ENCODE measurements at regions not wholly inside any gene's neighbourhood (a gene's known extent, or its start where the extent isn't known, plus 50 kb on each side); places are given as distances from the start of the nearest gene placed in this dataset.

DNA sequence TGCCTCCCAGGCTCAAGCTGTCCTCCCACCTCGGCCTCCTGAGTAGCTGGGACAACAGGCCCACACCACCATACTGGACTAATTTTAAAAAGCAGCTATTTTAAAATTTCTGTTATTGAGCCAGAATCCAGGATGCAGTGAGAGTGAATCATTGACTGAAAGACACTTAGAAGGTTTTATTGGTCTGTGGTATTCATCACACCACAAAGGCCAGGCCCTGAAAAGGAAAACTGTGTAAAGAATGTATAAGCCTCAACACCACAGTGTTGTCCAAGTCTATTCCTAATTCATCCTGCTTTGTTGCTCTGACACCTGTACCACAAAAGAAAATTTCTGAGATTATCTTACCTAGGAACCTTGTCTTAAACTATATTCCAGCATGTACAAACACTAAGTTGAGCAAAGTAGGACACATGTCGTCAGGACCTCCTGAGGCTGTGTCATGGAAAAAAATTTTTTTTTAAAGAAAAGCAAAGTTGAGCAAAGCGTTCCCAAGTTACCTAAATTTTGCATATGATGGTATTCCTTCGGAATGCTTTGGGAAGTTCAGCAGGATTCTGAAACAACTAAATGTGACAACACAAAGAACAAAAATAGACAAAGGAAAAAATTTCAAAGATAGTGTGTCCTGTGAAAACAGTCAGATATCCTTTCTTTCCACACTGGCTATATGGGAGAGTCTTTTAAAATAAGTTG, 129.6 kb upstream of the MKLN1 start:
- no peak for DNase-seq

DNA sequence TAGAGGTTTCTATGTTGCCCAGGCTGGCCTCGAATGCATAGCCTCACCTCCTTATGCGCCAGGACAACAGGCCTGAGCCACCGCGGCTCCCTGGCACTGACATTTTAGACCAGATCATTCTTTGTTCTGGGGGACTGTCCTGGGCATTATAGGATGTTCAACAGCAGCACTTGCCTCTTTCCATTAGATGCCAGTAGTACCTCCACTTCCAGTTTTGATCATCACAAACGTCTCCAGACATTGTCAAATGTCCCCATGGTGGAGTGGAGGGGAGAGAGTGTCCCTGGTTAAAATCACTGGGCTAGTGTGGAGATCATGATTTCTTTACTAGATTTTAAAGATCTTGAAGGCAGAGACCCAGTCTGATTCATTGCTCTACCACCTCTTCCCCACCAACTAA, 125.2 kb upstream of the MKLN1 start:
- DNase-seq: no peak

DNA sequence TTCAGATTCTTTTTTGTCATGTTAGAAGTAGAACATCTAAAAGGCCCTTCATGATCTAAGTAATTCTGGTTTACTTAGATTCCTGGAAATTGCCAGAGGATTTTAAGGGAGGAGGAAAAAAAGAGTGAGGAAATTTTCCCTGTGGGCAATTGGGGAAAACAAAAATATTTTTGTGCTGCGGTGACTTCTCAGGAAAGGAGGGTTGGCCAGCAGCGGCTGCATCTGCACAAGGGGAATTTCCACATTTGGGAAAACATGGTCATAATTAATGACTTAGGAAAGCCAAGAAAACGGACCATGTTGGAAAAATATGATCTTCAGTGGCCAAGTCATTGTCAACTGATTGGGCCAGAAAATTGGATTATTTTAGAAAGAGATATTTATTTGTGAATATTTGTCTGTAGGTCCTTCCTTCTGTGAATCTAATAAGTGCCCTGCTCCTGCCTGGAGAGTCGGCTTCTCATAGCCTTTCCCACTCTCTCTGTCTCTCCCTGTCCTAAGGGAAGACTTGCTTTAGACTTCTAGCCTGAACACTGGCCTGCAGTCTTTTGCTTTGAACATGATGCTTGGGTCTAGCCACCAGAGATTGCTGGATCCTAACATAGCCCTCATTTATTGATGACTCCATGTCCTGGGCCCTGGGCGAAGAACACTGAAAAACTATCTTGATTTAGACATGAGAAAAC, 124.2 kb upstream of the MKLN1 start:
- DNase-seq: no peak

DNA sequence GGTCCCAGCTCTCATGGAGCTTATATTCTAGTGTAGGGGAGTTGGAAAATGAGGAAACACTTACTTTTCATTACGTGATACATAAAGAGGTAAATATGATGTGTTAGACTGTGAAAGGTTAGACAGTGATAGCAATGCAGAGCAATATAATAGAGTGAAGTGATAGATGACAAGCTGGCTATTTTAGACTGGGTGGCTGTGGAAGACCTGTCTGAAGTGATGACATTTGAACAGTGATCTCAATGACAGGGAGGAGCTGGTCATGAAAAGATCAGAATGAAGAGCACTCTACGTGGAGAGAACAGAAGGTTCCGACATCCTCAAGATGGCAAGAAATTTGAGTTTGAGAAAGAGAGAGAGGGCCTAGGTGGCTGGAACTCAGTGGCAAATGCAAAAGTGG, 118.9 kb upstream of the MKLN1 start:
- DNase-seq: no peak

DNA sequence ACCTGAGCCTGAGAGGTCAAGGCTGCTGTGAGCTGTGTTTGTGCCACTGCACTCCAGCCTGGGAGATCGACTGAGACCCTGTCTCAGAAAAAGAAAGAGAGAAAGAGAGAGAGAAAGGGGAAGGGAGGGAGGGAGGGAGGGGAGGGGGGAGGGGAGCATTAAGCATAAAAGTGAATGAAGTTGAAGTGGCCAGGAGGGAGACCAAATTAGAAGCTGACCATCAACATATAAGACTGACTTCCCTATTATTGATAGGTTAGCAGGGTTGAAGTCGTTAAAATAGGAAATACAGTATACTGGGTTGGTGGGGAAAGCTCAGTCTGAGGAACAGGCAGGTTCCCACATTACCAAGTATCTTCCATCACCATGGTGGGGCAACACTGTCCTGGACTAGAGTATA, 117.1 kb upstream of the MKLN1 start:
- DNase-seq: no peak

DNA sequence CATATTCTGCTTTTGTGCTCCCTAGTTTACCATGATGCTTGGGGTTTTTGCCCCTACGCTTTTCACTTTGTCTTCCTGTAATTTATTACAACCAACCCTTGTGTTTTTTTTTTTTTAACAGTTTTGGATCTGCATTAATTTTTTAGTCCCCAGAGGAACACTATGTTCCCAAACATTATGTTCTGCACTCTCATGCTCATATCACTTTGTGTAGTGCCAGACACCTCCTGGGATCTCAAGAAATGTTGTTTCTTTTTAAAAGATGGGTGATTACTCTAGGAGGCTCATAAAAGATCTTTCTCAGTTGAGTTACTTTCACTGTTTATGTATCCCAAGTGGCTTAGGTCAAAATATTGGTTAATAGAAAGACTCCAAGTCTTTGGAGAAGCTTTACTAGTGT, 116.2 kb upstream of the MKLN1 start:
- DNase-seq: no peak

DNA sequence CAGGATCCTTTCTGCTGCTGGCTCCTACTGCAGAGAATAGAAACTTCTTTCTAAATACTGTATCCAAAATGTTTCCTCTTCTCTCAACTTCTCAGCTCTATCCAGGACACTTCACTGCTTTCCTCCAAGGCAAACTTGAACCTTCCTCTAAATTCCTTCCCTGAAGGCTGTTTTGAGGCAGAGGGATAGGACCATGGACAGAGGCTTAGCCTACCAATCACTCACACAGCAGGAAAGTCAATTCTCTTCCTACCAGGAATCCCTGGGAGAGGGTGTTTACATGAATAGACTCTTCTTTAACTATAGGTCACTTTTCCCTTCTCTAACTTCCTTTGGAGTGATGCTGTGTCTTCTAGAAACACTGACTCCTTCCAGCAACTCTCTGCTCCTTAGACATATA, 115.6 kb upstream of the MKLN1 start:
- DNase-seq: no peak

DNA sequence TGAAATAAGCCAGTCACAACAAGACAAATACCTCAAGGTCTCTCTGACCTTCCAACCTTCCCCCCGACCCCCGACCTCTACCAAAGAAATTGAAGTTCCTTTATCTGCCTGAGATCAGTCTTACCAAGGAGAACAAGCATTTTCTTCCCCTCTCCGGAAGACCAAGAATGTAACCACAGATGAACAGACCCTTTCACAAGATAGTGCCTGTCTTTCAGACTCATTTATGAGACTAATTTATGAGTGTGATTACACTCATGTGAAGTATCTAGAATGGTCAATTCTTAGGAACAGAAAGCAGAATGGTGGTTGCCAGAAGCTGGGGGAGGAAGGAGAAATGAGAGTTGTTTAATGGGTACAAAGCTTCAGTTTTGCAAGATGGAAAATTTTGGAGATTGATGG, 108.9 kb upstream of the MKLN1 start:
- DNase-seq: no peak

DNA sequence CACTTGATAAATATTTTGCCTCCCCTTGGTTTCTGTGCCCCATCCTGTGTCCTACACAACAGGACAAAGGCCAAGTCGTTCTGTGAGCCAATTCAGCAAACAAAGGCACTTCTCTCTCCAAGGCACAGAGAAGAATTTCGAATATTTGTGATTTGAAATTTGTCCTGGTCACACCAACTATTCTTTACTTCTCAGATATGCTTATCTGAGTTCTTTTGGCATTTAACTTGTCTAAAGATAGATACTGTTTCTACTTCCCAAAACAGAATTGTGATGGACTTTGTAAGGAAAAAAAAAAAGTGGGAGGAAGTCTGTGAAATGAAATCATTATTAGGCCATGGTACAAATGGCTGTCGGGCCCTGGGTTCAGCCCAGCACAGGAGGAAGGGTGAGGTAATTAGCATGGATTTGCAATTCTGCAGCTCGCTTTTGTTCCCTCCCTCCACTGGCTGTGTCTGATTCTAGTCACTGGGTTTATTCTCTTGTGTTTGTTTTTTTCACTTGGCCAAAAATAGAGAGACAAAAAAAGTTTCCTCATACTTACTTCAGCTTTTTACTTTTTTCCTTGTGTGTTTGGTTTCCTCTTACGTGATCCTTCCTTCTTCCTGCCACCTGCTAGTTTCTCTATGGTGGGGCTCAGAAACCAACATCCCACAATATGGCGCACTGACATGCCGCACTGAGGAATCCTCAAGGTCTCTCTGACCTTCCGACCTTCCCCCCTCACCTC, 108.2 kb upstream of the MKLN1 start:
- no peak for DNase-seq

DNA sequence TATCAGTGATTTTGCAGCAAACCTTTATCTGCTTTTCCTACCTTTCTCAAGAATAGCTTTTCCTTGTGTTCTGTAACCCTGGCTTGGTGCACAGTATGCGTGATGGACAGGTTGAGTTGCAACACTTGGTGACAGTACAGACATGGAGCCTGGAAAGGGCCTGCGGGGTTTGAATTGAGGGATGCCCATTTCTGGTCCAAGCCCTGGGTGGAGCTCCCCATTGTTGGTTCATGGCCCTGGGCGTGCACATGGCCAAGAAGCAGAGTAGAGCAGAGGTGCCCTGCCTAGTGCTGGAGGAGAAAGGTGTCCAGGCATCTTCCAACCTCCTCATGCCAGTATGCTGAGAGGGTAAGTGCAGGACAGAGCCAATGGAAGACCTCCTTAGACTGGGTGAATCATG, 106.6 kb upstream of the MKLN1 start:
- no peak for DNase-seq

DNA sequence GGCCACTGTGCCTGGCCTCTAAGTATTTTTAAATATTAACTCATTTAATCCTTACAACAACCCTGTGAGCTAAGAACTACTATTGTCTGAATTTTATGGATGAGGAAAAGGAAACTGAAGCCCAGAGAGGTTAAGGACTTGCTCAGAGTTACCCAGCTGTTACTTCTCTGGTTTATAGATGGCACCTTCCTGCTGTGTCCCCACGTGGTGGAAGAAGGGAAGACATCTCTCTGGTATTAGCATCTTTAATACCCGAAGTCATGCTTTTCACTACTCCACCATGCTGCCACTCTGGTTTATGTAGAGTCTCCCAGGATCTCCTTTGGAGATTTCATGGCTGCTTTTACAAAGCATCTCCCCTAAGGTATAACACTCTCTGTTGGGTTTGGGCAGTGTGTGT, 105.5 kb upstream of the MKLN1 start:
- DNase-seq: no peak

DNA sequence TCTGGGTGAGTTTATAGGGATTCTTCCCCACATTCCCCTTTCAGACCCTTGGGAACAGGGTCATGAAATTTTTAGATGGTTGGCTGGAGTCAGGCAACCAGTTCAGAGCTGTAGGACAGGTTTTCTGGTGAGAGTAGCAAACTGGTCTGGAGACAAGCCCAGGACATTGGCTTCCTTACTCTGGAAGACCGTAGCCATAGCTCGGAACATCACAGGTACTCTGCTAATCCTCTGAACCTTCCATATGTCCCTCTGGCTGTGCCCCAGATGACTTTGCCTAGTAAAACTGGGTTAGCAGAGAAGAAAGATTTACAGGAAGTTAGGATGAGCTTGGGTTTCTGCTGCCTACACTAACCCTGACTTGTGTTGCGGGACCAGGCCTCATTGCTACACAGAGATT, 104.5 kb upstream of the MKLN1 start:
- DNase-seq: no peak

DNA sequence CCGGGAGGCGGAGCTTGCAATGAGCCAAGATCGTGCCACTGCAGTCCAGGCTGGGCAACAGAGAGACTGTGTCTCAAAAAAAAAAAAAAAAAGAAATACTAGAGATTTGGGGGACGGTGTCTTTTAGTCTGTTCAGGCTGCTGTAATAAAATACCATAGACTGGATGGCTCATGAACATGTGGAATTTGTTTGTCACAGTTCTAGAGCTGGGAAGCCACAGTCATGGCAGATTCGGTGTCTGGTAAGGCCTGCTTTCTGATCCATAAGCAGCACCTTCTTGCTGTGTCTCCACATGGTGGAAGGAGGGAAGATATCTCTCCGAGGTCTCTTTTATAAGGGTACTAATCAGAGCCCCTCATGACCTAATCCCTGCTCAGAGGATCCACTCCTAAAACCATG, 102.7 kb upstream of the MKLN1 start:
- no peak for DNase-seq

DNA sequence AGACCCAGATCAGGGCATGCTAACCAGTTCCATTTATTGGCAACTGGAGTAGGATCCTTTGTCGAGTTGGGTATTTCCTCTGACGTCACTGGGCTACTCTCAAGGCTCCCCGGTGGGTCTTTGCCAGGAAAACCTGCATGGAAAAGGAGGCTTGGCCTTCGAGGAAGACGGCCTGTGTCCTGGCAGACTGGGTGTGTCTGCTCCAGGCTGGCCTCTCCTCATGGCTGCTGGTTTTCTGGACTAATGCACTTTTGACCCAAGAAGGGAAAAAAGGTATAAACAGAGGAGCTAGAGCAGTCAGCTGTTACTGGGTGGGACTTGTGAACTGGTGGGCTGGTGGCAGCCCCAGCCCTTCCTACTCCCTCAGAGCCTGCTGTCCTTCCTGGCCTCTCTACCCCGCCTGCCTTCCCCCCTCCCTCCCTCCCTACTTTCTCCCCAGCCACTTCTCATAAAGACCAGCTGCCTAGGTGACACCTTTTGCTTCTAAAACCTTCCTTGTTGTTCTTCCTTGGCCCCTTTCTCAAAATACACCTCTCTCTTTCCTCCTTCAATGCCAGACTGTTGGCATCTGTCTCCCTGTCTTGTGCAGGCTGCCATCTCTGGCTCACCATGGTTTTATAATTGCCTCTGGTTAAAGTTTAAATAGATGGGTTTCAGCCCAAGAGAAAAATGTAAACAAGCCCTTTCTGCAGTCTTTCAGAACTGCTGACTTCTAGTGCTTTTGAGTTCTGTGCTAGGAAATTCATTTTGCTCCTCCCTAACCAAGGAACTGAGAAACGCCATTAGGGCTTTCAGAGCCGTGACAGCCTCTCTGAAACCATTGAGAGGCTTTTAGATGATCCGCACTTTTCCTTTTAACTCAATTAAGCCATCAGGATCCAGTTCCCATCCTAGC, 101.8 kb upstream of the MKLN1 start:
- no peak for DNase-seq

DNA sequence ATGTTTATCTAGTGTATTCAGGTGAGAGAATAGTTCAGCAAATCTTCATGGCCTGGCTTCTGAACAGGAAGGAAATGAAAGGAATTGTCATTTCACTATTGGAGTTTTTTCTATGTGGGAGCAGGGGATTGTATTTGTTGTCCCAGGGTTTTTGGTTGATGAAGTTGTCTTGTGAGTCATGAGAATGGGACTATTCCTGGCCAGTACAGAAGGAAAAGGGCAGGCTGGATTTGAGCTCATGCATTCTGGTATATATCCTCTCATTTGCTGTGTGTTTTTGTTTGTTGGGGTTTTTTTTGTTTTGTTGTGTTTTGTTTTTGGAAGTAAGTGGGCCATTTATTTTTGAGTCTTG, 101.2 kb upstream of the MKLN1 start:
- no peak for DNase-seq

DNA sequence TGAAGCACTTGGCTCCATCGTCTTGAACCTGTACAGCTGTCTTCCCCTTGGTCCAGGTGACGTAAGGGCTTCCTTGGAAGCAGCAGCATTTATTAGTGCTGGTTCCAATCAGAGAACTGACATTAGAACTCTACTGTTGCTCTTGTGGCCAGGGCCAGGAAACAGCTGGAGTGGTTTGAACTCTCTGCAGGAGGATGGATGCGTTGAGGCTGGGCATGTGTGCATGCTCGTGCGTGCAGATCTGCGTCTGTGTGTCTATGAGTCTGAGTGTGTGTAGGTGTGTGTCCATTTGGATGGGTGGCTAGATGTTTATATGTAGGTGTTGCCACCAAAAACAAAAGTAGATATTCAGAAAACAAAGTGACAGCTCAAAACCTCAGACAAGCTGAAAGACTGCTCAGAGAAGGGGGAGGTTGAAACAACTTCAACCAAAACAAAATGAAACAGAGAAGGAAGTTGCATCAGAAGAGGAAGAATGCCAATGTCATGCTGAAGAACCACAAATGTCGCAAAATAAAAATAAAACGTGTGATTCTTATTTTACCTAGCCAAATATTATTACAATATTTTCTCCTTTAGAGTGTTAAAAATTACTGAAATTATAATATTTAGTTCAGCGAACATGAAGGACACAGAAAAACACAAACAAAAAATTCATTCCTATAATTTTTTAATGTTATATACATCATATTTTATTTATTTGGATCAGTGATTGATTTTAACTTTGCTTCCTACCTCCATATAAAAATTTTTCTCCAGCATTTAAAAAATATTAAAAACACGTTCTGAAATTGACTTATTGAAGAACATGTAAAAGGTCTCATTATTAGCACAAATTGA, 96.1 kb upstream of the MKLN1 start:
- peak; percentile 78 for DNase-seq

DNA sequence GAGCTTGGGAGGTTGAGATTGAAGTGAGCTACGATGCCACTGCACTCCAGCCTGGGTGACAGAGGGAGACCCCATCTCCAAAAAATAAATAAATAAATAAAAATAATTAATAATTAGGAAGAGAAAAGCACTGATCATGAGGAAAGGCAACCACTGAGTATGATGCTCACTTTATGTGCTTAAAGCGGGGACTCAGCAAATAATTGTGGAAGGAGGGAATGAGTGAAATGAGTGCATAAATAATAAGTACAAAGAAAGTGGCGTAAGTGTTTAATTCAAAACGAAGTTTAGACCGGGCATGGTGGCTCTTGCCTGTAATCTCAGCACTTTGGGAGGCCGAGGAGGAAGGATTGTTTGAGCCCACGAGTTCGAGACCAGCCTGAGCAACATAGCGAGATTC, 94.9 kb upstream of the MKLN1 start:
- DNase-seq: no peak

DNA sequence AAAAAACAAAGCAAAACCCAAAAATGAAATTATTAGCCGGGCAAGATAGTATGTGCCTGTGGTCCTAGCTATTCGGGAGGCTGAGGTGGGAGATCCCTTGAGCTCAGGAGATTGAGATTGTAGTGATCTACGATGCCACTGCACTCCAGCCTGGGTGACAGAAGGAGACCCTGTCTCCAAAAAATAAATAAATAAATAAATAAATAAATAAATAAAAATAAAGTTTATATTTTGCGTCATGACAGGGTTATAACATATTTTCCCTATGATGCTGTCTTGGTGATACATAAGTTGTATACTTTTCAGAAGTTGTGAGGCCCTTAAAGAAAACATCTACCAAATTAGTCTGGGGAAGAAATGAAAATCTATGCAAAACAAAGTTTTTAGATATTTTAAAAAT, 94.5 kb upstream of the MKLN1 start:
- DNase-seq: no peak

DNA sequence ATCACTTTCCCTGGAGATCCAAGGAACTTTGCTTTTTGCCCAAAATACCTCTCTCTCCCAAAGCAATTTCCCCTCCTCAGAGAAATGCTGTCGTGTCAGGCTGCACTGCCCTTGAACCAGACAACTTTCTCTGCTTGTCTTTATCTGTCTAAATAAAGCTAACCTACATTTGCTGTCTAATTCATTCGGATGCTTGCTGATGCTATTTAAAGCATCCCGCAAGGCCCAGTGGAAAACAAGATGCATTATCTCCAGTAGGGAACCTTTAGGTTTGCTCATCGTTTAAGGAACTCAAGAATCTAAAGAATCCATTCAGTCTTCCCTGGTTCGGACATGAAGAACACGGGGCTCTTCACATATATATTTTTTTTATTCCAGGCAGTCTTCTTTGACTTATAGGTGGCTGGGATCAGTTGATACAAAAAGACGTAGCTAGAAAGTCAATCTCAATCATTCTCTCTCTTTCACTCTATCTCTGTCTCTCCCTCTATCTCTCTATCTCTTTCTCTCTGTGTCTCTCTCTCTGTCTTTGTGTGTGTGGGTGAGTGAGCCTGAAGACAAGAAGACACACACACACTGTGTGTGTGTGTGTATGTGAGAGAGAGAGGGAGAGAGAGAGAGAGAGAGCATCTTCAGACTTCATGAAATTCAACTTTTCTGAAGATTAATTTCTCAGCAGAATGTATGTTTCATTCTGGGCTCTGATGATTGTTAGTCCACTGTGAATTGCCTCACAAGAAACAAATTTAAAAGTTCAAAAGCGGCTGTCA, 92.8 kb upstream of the MKLN1 start:
- no peak for DNase-seq

DNA sequence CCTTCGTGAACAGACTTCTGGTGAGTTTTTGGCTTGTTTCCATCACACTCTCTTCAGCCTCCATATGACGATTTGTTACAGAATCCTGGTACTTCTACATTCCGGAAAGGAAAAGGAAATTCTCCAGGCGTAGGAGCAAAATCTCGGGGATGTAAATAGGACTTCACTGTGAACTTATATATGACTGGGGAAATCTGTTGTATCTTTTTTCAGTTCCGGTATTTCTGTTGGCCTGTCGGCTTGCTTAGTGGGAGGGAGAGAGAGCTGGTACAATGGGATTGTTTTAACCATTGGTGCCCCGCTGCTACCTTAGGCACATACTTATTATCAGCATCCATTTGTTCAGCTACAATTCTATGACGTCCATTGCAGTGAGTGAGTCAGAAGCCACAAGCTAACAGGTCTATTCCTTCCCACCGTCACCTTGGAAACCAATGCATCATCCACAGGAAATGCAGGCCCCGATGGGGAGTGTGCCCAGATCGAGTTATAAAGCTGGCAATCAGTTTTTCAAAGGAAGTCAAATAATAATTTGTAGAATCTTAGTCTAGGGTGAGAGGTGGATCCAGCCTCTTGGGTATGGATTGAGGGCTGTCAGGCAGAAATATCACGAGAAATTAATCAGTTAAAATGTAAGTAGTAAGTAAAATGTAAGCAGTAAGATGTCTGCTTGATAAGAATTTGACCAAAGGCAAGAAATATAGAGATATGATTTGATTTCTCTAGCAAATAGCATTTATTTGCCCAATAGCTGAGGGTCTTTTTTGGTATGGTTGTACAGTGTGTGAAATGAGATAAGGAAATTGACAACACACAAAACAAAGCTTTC, 92.0 kb upstream of the MKLN1 start:
- peak; percentile 79 for DNase-seq

DNA sequence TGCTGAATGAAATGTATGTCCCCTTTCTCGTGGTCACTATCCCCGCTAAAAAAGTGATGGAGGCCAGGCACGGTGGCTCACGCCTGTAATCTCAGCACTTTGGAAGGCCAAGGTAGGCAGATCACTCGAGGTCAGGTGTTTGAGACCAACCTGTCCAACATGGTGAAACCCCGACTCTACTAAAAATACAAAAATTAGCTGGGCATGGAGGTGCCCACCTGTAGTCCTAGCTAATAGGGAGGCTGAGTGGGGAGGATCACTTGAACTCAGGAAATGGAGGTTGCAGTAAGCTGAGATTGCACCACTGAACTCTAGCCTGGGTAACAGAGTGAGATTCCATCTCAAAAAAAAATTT, 91.4 kb upstream of the MKLN1 start:
- DNase-seq: no peak
